NCI-H2107 treated with DMSO at 0.1 percent for 48 hours (cell line): ENCODE measurements at regions not wholly inside any gene's neighbourhood (a gene's known extent, or its start where the extent isn't known, plus 50 kb on each side); places are given as distances from the start of the nearest gene placed in this dataset.
"Not testable (repeated sequence)": the region's sequence is repeated elsewhere in the genome, so short reads cannot be mapped to it uniquely, and the experiment has no call there.

ENCODE experiments used
- DNase-seq: peaks from one replicate; lab custom pipeline; 2025; ENCODE audit not compliant: unreplicated experiment; lab: John Stamatoyannopoulos, UW

- no peak for DNase-seq
Measured at GRCh38 chr5:113719549-113719948, 206.1 kb downstream of the YTHDC2 start.

GRCh38 chr5:113721171-113721570, 207.7 kb downstream of the YTHDC2 start:
- no peak for DNase-seq

- no peak for DNase-seq
Measured at GRCh38 chr5:113723021-113723420, 209.5 kb downstream of the YTHDC2 start.

GRCh38 chr5:113735751-113736150, 222.3 kb downstream of the YTHDC2 start:
- no peak for DNase-seq

- no peak for DNase-seq
Measured at GRCh38 chr5:113742176-113742575, 228.7 kb downstream of the YTHDC2 start.

- DNase-seq = no peak
Measured at GRCh38 chr5:113742639-113743038, 229.1 kb downstream of the YTHDC2 start.

GRCh38 chr5:113748403-113748802, 234.9 kb downstream of the YTHDC2 start:
- DNase-seq = no peak

- no peak for DNase-seq
Measured at GRCh38 chr5:113749334-113749733, 235.8 kb downstream of the YTHDC2 start.

GRCh38 chr5:113753182-113753581, 239.7 kb downstream of the YTHDC2 start:
- not testable (repeated sequence) for DNase-seq

GRCh38 chr5:113755516-113755915, 242.0 kb downstream of the YTHDC2 start:
- no peak for DNase-seq

GRCh38 chr5:113757508-113757907, 244.0 kb downstream of the YTHDC2 start:
- DNase-seq = no peak

- DNase-seq = no peak
Measured at GRCh38 chr5:113759505-113759904, 246.0 kb downstream of the YTHDC2 start.

- no peak for DNase-seq
Measured at GRCh38 chr5:113760486-113760885, 247.0 kb downstream of the YTHDC2 start.

- DNase-seq = no peak
Measured at GRCh38 chr5:113761594-113761993, 248.1 kb downstream of the YTHDC2 start.

- no peak for DNase-seq
Measured at GRCh38 chr5:113764382-113764781, 250.9 kb downstream of the YTHDC2 start.

GRCh38 chr5:113766827-113767226, 253.3 kb downstream of the YTHDC2 start:
- not testable (repeated sequence) for DNase-seq

- no peak for DNase-seq
Measured at GRCh38 chr5:113770648-113771047, 257.2 kb downstream of the YTHDC2 start.

- no peak for DNase-seq
Measured at GRCh38 chr5:113771483-113771882, 258.0 kb downstream of the YTHDC2 start.

GRCh38 chr5:113776168-113776567, 262.7 kb downstream of the YTHDC2 start:
- DNase-seq = no peak

GRCh38 chr5:113776832-113777525, 263.5 kb downstream of the YTHDC2 start:
- DNase-seq = no peak

- DNase-seq = no peak
Measured at GRCh38 chr5:113778147-113778546, 264.7 kb downstream of the YTHDC2 start.

GRCh38 chr5:113788141-113788655, 274.7 kb downstream of the YTHDC2 start:
- DNase-seq = no peak

- DNase-seq = no peak
Measured at GRCh38 chr5:113789769-113790168, 276.3 kb downstream of the YTHDC2 start.
